ENCODE measurements at regions not wholly inside any gene's neighbourhood (a gene's known extent, or its start where the extent isn't known, plus 50 kb on each side); places are given as distances from the start of the nearest gene placed in this dataset.

DNA sequence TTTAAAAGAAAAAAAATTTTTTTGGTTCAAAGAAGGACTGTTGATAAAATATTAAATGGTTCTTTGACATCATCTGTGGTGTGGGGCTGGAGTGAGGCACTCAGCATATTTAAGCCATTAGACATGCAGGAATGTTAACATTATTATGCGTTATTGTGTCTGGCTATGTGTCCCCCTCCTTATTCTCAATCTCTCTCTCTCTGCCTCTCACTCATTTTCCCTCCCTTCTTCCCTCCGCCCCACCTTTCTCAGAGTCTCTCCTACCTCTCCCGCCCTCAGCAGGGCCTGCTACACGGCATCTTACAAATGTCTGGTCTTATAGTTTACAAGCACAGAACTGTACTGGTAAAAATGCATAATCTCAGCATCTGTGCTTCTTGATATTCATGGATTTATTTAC, 287.8 kb upstream of the TMEM161B start:
- no peaks in the 10 kb centered on the region for H3K27me3 ChIP-seq (ENCODE audit: control insufficient read depth in 1 of 2, insufficient read depth in 2 of 2, low read length in 2 of 2)
- H3K4me3 ChIP-seq (ENCODE audit: low read depth in 1 of 2, low read length in 2 of 2): no peak overlapping the region
- H3K36me3 ChIP-seq (ENCODE audit: insufficient read depth, low read length): no peaks in the 10 kb centered on the region
- H3K9me3 ChIP-seq (ENCODE audit: low read length): no peaks in the 10 kb centered on the region
- no peak overlapping the region for H3K9ac ChIP-seq (ENCODE audit: low read length)
- H3K27ac ChIP-seq (ENCODE audit: low read depth, low read length): no peak overlapping the region
- no peaks in the 10 kb centered on the region for H3K4me1 ChIP-seq (ENCODE audit: insufficient read depth, low read length)

DNA sequence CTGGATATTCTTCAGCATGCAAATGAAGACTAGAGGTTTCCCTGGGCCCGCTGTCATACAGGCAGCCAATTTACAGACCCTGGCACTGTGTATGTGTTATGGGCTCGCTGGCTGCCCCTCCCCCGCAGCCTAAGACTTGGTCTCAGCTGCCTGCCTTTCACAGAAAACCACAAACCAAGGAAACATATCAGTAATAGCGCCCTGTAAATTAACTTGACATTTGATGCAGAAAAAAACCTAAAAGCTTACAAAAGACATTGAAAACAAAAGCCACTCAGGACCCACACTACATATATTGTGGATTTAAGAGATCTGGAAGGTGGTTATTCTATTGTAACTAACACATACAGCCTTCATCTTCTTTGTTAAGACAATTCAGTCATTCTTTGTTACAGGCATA, 287.0 kb upstream of the TMEM161B start:
- Histone ChIP-seq H3K9ac (ENCODE audit: low read length) (no peak overlapping the region), H3K27me3 (ENCODE audit: control insufficient read depth in 1 of 2, insufficient read depth in 2 of 2, low read length in 2 of 2) (no peaks in the 10 kb centered on the region), H3K4me1 (ENCODE audit: insufficient read depth, low read length) (no peaks in the 10 kb centered on the region), H3K9me3 (ENCODE audit: low read length) (no peaks in the 10 kb centered on the region), H3K27ac (ENCODE audit: low read depth, low read length) (no peak overlapping the region), H3K36me3 (ENCODE audit: insufficient read depth, low read length) (no peaks in the 10 kb centered on the region), H3K4me3 (ENCODE audit: low read depth in 1 of 2, low read length in 2 of 2) (no peak overlapping the region)

DNA sequence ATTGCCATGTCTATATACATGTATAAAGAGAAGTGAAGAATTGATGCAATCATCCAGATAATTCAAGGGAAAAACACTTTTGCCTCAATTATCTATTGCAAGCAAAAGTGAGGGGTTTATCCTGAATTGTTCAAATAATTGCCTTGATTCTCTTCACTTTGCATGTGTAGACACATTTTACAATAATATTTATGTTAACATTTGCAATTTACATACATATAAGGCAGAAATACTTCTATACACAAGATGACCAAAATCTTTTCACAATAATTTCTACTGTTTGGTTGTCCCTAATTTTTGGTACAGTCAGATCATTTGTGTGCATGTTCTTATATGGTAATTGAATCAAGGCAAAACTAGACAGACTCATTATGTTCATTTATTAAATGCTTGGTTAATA, 285.3 kb upstream of the TMEM161B start:
- H3K27me3 ChIP-seq (ENCODE audit: control insufficient read depth in 1 of 2, insufficient read depth in 2 of 2, low read length in 2 of 2): no peaks in the 10 kb centered on the region
- no peak overlapping the region for H3K9ac ChIP-seq (ENCODE audit: low read length)
- no peak overlapping the region for H3K27ac ChIP-seq (ENCODE audit: low read depth, low read length)
- no peaks in the 10 kb centered on the region for H3K9me3 ChIP-seq (ENCODE audit: low read length)
- no peaks in the 10 kb centered on the region for H3K4me1 ChIP-seq (ENCODE audit: insufficient read depth, low read length)
- no peaks in the 10 kb centered on the region for H3K36me3 ChIP-seq (ENCODE audit: insufficient read depth, low read length)
- H3K4me3 ChIP-seq (ENCODE audit: low read depth in 1 of 2, low read length in 2 of 2): no peak overlapping the region

DNA sequence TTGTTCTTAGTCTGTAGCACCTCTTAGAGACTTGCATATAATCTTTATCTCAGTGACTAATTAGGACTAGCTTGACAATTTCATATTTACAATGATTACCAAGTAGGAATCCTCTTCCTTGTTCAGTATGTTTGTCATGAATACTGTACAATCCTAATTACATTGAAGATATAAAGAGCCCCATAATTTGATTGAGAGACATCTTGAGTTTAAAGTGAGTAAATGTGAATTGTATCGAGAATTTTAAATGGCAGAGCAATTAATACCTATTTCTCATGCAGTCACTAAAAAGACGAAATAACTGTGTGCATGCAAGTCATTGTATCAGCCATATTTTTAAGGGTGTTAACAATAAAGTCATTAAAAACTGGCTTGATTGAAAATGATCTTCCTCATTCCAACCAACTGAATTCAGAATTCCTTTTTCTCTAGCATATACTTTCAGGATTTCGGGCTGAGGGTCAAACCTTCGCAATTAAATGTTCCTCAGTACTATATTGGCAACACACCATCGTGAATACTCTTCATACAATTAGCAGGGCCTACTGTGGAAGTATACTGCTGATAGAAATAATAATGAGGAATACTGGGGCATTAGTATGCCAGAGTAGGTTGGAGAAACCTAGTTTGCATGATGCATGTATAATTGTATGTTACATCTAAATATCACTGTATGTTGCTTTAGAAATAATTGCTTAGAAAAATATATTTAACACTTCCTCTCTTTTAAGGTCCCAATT, 284.7 kb upstream of the TMEM161B start:
- Histone ChIP-seq H3K27me3 (ENCODE audit: control insufficient read depth in 1 of 2, insufficient read depth in 2 of 2, low read length in 2 of 2) (no peaks in the 10 kb centered on the region), H3K27ac (ENCODE audit: low read depth, low read length) (no peak overlapping the region), H3K4me3 (ENCODE audit: low read depth in 1 of 2, low read length in 2 of 2) (no peak overlapping the region)

DNA sequence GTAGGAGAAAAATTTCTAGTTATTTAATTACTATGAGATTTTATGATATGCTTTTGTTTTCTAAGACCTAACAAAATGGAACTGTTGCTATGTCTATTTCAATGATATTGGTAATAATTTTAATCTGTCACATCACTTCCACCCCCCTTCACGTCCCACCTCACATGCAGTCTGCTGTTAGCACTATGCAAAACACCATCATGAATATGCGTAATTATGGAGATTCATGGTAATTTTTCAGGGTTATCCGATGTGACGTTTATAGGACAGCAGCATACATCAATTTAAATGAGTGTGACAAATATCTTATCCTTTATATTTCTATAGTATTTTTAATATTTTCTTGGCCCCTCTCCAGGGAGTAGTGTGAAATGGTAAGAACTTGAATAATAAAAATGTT, 283.8 kb upstream of the TMEM161B start:
- no peaks in the 10 kb centered on the region for H3K36me3 ChIP-seq (ENCODE audit: insufficient read depth, low read length)
- H3K4me3 ChIP-seq (ENCODE audit: low read depth in 1 of 2, low read length in 2 of 2): no peak overlapping the region
- no peaks in the 10 kb centered on the region for H3K9me3 ChIP-seq (ENCODE audit: low read length)
- no peaks in the 10 kb centered on the region for H3K27me3 ChIP-seq (ENCODE audit: control insufficient read depth in 1 of 2, insufficient read depth in 2 of 2, low read length in 2 of 2)
- no peak overlapping the region for H3K27ac ChIP-seq (ENCODE audit: low read depth, low read length)
- no peak overlapping the region for H3K9ac ChIP-seq (ENCODE audit: low read length)
- no peaks in the 10 kb centered on the region for H3K4me1 ChIP-seq (ENCODE audit: insufficient read depth, low read length)

More for the DNA sequence above, 284.7 kb upstream of the TMEM161B start:
- Histone ChIP-seq H3K4me1 (ENCODE audit: insufficient read depth, low read length) (no peaks in the 10 kb centered on the region), H3K9ac (ENCODE audit: low read length) (no peak overlapping the region), H3K9me3 (ENCODE audit: low read length) (no peaks in the 10 kb centered on the region), H3K36me3 (ENCODE audit: insufficient read depth, low read length) (no peaks in the 10 kb centered on the region)

DNA sequence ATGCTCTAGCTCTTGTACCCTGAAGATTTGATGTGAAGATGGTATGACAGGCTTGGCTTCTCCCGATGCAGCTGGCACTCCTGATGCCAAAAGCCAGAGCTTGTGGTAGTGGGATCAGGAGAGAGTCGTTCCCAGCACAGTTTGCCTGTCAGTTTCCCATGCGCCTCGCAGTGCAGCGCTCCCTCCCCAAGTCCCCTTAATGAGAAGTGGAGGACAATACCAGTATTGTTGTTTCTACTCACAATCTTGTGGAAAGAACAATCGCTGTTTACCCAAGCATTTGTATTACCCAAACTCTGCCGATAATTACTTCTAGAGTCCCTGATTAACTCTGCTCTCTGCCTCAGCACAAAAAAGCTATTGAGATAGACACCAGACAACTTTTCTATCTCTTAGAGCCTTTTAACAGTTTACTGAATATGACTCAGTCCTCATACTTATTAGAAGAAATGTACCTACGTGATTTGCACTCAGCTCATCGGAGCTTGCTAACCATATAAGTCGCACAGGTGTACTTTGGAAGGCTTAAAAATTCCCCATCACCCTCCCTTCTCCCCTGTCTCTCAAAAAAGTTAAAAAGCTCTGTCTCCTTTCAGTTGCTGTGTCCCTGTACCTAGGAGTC, 283.2 kb upstream of the TMEM161B start:
- Histone ChIP-seq H3K27ac (ENCODE audit: low read depth, low read length) (no peak overlapping the region), H3K9me3 (ENCODE audit: low read length) (no peaks in the 10 kb centered on the region), H3K4me1 (ENCODE audit: insufficient read depth, low read length) (no peaks in the 10 kb centered on the region), H3K27me3 (ENCODE audit: control insufficient read depth in 1 of 2, insufficient read depth in 2 of 2, low read length in 2 of 2) (no peaks in the 10 kb centered on the region), H3K9ac (ENCODE audit: low read length) (no peak overlapping the region), H3K36me3 (ENCODE audit: insufficient read depth, low read length) (no peaks in the 10 kb centered on the region), H3K4me3 (ENCODE audit: low read depth in 1 of 2, low read length in 2 of 2) (no peak overlapping the region)

DNA sequence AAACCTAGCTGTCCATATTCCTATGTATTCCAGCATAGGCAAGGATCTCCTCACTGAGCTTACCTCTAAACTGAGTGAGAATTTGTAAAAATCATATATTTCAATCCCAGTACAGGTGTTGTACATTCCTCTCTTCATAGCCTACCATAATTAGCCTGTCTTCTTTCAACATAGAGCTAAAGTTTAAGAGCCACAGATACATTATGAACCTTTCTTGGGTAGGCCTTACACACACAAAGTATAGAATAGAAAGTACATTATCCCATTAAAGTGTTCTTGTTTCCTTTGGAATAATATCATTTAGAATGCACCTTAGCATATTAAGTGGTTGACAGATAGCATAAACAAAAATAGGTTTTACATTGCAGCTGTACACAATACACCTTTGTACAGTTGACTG, 282.1 kb upstream of the TMEM161B start:
- H3K4me3 ChIP-seq (ENCODE audit: low read depth in 1 of 2, low read length in 2 of 2): no peak overlapping the region
- H3K36me3 ChIP-seq (ENCODE audit: insufficient read depth, low read length): no peaks in the 10 kb centered on the region
- H3K4me1 ChIP-seq (ENCODE audit: insufficient read depth, low read length): no peaks in the 10 kb centered on the region
- no peak overlapping the region for H3K27ac ChIP-seq (ENCODE audit: low read depth, low read length)
- no peaks in the 10 kb centered on the region for H3K9me3 ChIP-seq (ENCODE audit: low read length)
- H3K9ac ChIP-seq (ENCODE audit: low read length): no peak overlapping the region
- no peaks in the 10 kb centered on the region for H3K27me3 ChIP-seq (ENCODE audit: control insufficient read depth in 1 of 2, insufficient read depth in 2 of 2, low read length in 2 of 2)

DNA sequence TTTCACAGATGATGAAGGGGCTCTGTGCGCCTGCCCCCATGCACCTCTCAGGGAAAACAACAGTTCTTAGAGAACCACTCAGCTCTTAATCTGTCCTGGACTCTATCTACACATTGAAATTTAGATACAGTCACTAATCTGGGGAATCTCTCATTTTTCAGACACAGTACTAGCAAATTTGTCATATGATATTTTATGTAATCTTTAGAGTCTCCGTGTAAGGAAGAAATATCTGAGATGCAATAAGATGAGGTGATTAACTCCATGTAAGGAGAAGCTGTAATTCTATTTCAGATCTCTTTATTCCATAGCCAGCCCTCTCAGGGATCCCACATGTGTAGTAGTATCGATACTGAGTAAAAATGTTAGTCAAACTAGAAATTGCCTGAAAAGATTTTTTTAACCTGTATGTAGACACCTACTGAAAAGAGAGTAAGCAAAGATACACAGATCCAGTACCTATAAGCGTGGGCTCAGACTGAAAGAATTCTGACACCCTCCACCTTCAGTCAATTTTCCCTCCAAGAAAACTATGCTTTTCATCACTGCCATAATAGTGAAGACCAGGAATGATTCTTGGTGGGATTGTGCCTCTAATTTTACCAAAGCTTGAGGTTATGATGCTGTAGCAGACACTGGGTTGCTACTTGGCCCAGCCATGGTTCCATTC, 279.6 kb upstream of the TMEM161B start:
- Histone ChIP-seq H3K27ac (ENCODE audit: low read depth, low read length) (no peak overlapping the region), H3K27me3 (ENCODE audit: control insufficient read depth in 1 of 2, insufficient read depth in 2 of 2, low read length in 2 of 2) (no peaks in the 10 kb centered on the region), H3K9ac (ENCODE audit: low read length) (no peak overlapping the region), H3K9me3 (ENCODE audit: low read length) (no peaks in the 10 kb centered on the region), H3K4me3 (ENCODE audit: low read depth in 1 of 2, low read length in 2 of 2) (no peak overlapping the region), H3K36me3 (ENCODE audit: insufficient read depth, low read length) (no peaks in the 10 kb centered on the region), H3K4me1 (ENCODE audit: insufficient read depth, low read length) (no peaks in the 10 kb centered on the region)

DNA sequence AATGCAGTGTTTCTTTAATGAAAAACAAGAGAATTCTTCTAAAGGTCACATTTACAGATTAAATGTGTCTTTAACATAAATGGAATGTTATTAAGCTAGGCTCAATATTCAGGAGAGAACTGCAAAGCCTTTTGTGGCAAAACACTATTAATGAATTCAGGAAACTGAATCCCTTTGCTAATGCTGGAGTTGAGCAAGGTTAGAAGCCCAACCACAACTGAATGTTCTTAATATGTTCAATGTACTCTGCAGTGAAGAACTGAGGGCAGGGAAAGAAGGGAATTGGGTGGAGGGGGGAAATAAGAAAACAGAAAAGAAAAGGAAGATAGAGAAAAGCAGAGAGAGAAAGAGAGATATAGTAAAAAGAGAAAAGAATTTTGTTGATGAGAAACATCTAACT, 276.7 kb upstream of the TMEM161B start:
- Histone ChIP-seq H3K9me3 (ENCODE audit: low read length) (no peaks in the 10 kb centered on the region), H3K4me1 (ENCODE audit: insufficient read depth, low read length) (no peaks in the 10 kb centered on the region), H3K27ac (ENCODE audit: low read depth, low read length) (no peak overlapping the region), H3K9ac (ENCODE audit: low read length) (no peak overlapping the region), H3K4me3 (ENCODE audit: low read depth in 1 of 2, low read length in 2 of 2) (no peak overlapping the region), H3K27me3 (ENCODE audit: control insufficient read depth in 1 of 2, insufficient read depth in 2 of 2, low read length in 2 of 2) (no peaks in the 10 kb centered on the region), H3K36me3 (ENCODE audit: insufficient read depth, low read length) (no peaks in the 10 kb centered on the region)

DNA sequence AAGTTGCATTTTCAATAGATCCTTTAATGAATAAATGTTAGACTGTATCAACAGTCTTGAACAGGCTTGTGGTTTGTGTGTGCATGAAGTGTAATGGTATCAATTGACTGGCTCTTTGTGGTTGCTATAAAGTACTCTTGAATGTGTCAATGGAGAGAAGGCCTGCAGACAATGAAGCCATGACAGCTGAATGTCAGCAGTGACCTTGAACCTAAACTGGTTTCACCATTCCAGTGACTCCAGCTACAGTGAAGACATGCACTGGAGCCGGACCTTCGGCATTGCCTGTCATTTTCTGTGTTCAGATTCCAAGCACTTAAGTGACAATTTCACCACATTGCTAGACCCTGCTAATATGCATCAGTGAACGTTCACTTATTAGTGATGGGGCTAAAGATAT, 276.0 kb upstream of the TMEM161B start:
- H3K36me3 ChIP-seq (ENCODE audit: insufficient read depth, low read length): no peaks in the 10 kb centered on the region
- no peaks in the 10 kb centered on the region for H3K9me3 ChIP-seq (ENCODE audit: low read length)
- no peak overlapping the region for H3K4me3 ChIP-seq (ENCODE audit: low read depth in 1 of 2, low read length in 2 of 2)
- no peaks in the 10 kb centered on the region for H3K4me1 ChIP-seq (ENCODE audit: insufficient read depth, low read length)
- H3K27ac ChIP-seq (ENCODE audit: low read depth, low read length): no peak overlapping the region
- H3K27me3 ChIP-seq (ENCODE audit: control insufficient read depth in 1 of 2, insufficient read depth in 2 of 2, low read length in 2 of 2): no peaks in the 10 kb centered on the region
- no peak overlapping the region for H3K9ac ChIP-seq (ENCODE audit: low read length)

DNA sequence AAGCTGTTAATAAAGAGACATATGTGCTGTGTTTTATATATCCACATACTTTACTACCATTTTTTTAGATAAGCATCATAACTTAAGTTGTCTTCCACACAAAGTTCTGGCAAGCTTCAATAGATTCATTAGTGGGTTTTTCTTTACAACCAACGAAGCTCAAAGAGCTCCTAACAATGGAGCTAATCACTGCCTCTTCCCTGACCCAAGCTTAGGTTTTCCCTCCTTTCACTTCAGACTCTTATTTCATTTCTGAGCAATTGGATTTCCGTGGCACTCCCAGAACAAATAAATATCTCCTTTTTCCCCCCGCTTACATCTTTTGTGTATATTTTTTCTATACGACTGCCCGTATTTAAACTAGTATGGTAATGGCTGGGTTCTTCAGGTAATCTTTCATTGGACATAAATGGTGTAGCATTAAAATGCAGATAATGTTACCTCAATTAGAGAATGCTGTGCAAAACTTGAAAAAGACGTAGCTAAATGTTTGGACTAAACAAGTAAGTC, 275.5 kb upstream of the TMEM161B start:
- H3K27ac ChIP-seq (ENCODE audit: low read depth, low read length): no peak overlapping the region
- no peaks in the 10 kb centered on the region for H3K9me3 ChIP-seq (ENCODE audit: low read length)
- H3K27me3 ChIP-seq (ENCODE audit: control insufficient read depth in 1 of 2, insufficient read depth in 2 of 2, low read length in 2 of 2): no peaks in the 10 kb centered on the region
- H3K9ac ChIP-seq (ENCODE audit: low read length): no peak overlapping the region
- no peaks in the 10 kb centered on the region for H3K36me3 ChIP-seq (ENCODE audit: insufficient read depth, low read length)
- H3K4me1 ChIP-seq (ENCODE audit: insufficient read depth, low read length): no peaks in the 10 kb centered on the region
- no peak overlapping the region for H3K4me3 ChIP-seq (ENCODE audit: low read depth in 1 of 2, low read length in 2 of 2)
